Kidney (tissue), 13 donors: ENCODE measurements at regions not wholly inside any gene's neighbourhood (a gene's known extent, or its start where the extent isn't known, plus 50 kb on each side); places are given as distances from the start of the nearest gene placed in this dataset.
"Not testable (repeated sequence)": the region's sequence is repeated elsewhere in the genome, so short reads cannot be mapped to it uniquely, and the experiment has no call there.

Experiments
- DNase-seq, 5 donors: peaks; one replicate each; pipeline ENCODE4 v3.0.0-alpha.2; 2013 to 2020
- FAIRE-seq: peaks from 2 replicates; lab custom pipeline; 2012; peaks lifted over from hg19 to GRCh38; lab: Jason Lieb, UNC
- H3K27ac ChIP-seq, 2 donors: one replicate each; pipeline ENCODE4 v1.7.0; 2013; ENCODE audit warnings: low read depth in 2 of 2, low read length in 2 of 2, inconsistent platforms in 1 of 2
- H3K27me3 ChIP-seq: one replicate; pipeline ENCODE4 v1.7.1; 2013; ENCODE audit warnings: low read length, inconsistent platforms; ENCODE audit not compliant: control insufficient read depth, insufficient read depth
- H3K36me3 ChIP-seq, 3 donors: one replicate each; pipeline versions ENCODE4 v1.7.0 to v1.7.1; 2013; ENCODE audit warnings: low read length in 3 of 3, control low read depth in 1 of 3, inconsistent platforms in 1 of 3; ENCODE audit not compliant: insufficient read depth in 3 of 3, control insufficient read depth in 2 of 3
- H3K4me1 ChIP-seq, 3 donors: one replicate each; pipeline versions ENCODE4 v1.7.0 to v1.7.1; 2013; ENCODE audit warnings: low read length in 3 of 3, inconsistent platforms in 1 of 3, low read depth in 1 of 3; ENCODE audit not compliant: control insufficient read depth in 2 of 3, insufficient read depth in 2 of 3
- H3K4me3 ChIP-seq, 3 donors: one replicate each; pipeline versions ENCODE4 v1.7.0 to v1.8.1; 2013; ENCODE audit warnings: low read length in 3 of 3, control low read depth in 1 of 3, inconsistent platforms in 1 of 3
- H3K9ac ChIP-seq, 3 donors: one replicate each; pipeline versions ENCODE4 v1.7.0 to v1.7.1; 2013; ENCODE audit warnings: low read length in 3 of 3, control low read depth in 1 of 3, inconsistent platforms in 1 of 3
- H3K9me3 ChIP-seq, 3 donors: one replicate each; pipeline versions ENCODE4 v1.7.0 to v1.7.1; 2013; ENCODE audit warnings: low read length in 3 of 3, control low read depth in 1 of 3, inconsistent platforms in 1 of 3; ENCODE audit not compliant: control insufficient read depth in 2 of 3, insufficient read depth in 1 of 3
- CTCF ChIP-seq: IDR thresholded peaks from 3 replicates; pipeline ENCODE4 v1.5.1; 2012; ENCODE audit warnings: mild to moderate bottlenecking, moderate library complexity, borderline replicate concordance; ENCODE audit not compliant: insufficient read depth; ENCODE audit errors: extremely low read depth
- intact Hi-C: fragments of 100-400 bp; cut with DNase I; formaldehyde crosslinking; loops from one replicate; pipeline ENCODE4 v1.11.1; 2022
- donor health status: control.
- donor health status: control.
- donor health status: control.
- donor health status: control.
- donor health status: control.
- donor health status: DM: yes; HTN: yes; CAD: no.
- donor health status: Normal renal cell carcinoma (clear cell type).

GRCh38 chr13:22960827-22961226 is 220.0 kb upstream of the SGCG start:
- H3K27ac ChIP-seq: no peak overlapping the region
- FAIRE-seq (no peak), DNase-seq (peak in 1 of 5 donors; percentile 8)
- H3K4me1 ChIP-seq: no peaks in the 10 kb centered on the region
- no peak for TF ChIP-seq CTCF
- H3K4me3 ChIP-seq: no peak overlapping the region
- H3K9me3 ChIP-seq: no peaks in the 10 kb centered on the region
- H3K27me3 ChIP-seq: no peaks in the 10 kb centered on the region
- H3K36me3 ChIP-seq: no peaks in the 10 kb centered on the region
- intact Hi-C loops: no loop called here
- H3K9ac ChIP-seq: no peak overlapping the region

GRCh38 chr13:22961342-22961741 is 219.4 kb upstream of the SGCG start:
- not testable (repeated sequence) for H3K27me3 ChIP-seq

GRCh38 chr13:22961835-22962537 is 218.8 kb upstream of the SGCG start:
- intact Hi-C loops: no loop called here
- DNase-seq (no peak), FAIRE-seq (no peak)
- no peaks in the 10 kb centered on the region for H3K27me3 ChIP-seq
- no peak overlapping the region for H3K4me3 ChIP-seq
- no peak for TF ChIP-seq CTCF
- H3K9ac ChIP-seq: no peak overlapping the region
- no peaks in the 10 kb centered on the region for H3K9me3 ChIP-seq
- no peak overlapping the region for H3K27ac ChIP-seq
- no peaks in the 10 kb centered on the region for H3K36me3 ChIP-seq
- H3K4me1 ChIP-seq: no peaks in the 10 kb centered on the region

More at GRCh38 chr13:22961342-22961741, 219.4 kb upstream of the SGCG start:
- intact Hi-C loops, FAIRE-seq, H3K9me3 ChIP-seq, H3K9ac ChIP-seq, H3K27ac ChIP-seq, DNase-seq, H3K4me1 ChIP-seq, H3K4me3 ChIP-seq, H3K36me3 ChIP-seq: not testable (repeated sequence)

GRCh38 chr13:22963384-22964053 is 217.3 kb upstream of the SGCG start:
- H3K27ac ChIP-seq, H3K27me3 ChIP-seq, H3K36me3 ChIP-seq, DNase-seq, intact Hi-C loops, H3K9me3 ChIP-seq, H3K4me1 ChIP-seq, FAIRE-seq, H3K9ac ChIP-seq, H3K4me3 ChIP-seq: not testable (repeated sequence)
